CD4-positive, alpha-beta T cell treated with Interleukin-2 at 100 ng/mL for 4 hours (primary cell): ENCODE measurements at regions not wholly inside any gene's neighbourhood (a gene's known extent, or its start where the extent isn't known, plus 50 kb on each side); places are given as distances from the start of the nearest gene placed in this dataset.

Source experiments
- DNase-seq: peaks from one replicate; pipeline ENCODE4 v3.0.0-alpha.2; 2020; ENCODE audit warnings: low spot score

DNA sequence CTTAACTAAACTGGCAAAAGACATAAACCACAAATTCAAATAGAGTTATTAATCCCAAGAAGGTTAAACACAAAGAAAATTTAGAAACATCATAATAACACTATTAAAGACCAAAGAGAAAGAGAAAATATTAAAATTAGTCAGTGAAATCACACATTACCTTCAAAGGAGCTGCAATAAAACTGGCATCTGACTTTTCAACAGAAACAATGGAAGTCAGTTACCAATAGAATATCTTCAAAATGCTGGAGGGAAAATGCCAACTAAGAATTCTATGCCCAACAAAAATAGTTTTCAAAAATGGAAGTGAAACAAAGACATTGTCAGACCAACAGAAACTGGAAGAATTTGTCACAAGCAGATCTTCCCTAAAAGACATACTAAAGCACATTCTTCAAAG is 68.7 kb upstream of the RNF7 start:
- DNase-seq: no peak

- DNase-seq: no peak
These were observed 60.4 kb upstream of the RNF7 start for GRCh38 chr3:141677701-141678100.

- peak; percentile 6 for DNase-seq
These were observed 57.3 kb upstream of the RNF7 start for GRCh38 chr3:141680620-141681389.

- no peak for DNase-seq
These were observed 56.7 kb upstream of the RNF7 start for GRCh38 chr3:141681390-141681780.

DNA sequence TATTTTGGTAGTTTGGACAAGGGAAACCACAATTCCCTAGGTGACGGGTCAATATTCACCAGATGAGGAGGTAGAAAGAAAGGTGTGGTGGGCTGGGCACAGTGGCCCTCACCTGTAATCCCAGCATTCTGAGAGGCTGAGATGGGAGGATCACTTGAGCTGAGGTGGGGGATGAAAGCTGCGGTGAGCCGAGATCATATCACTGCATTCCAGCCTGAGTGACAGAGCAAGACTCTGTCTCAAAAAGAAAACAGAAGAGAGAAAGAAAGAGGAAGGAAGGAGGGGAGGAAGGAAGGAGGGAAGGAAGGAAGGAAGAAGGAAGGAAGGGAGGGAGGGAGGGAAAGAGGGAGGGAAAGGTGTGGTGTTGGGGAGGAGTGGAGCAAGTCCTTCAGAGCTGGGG is 56.1 kb upstream of the RNF7 start:
- no peak for DNase-seq

DNA sequence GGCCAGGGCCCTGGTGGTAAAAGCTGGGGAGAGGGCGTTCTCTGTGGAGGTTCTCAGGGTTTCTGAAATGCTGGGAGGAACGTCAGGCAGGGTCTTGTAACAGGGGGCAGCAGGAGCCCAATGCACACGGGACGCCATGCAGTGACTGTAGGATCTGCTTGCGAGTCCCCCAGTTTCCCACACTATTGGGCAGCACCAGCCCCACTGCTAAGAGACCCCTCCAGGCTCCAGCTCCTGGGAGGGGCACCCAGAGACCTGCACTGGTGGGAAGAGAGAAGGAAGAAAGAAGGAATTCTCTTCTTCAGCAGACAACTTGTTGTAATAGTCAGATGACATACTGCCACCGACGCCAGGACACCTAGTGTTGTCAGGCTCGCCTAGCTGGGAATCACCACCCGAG is 55.2 kb upstream of the RNF7 start:
- DNase-seq: no peak

DNA sequence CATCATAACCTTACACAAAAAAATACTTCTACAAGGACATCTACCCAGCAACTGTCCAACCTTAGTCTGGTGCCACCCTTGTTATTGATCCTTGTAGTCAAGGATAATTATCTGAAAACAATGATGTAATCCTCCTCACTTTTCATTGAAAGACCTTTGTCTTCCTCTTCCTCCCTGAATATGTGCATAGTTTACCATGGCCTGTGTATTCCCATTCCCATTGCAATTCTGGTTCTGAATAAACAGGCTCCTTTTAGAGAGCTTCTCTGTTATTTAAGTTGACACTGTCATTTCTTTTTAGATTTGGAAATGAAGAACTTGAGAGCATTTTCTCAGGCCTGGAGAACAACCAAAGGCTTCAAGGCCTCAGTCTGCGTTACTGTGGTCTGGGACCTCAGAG is 53.3 kb upstream of the RNF7 start:
- DNase-seq: no peak

DNA sequence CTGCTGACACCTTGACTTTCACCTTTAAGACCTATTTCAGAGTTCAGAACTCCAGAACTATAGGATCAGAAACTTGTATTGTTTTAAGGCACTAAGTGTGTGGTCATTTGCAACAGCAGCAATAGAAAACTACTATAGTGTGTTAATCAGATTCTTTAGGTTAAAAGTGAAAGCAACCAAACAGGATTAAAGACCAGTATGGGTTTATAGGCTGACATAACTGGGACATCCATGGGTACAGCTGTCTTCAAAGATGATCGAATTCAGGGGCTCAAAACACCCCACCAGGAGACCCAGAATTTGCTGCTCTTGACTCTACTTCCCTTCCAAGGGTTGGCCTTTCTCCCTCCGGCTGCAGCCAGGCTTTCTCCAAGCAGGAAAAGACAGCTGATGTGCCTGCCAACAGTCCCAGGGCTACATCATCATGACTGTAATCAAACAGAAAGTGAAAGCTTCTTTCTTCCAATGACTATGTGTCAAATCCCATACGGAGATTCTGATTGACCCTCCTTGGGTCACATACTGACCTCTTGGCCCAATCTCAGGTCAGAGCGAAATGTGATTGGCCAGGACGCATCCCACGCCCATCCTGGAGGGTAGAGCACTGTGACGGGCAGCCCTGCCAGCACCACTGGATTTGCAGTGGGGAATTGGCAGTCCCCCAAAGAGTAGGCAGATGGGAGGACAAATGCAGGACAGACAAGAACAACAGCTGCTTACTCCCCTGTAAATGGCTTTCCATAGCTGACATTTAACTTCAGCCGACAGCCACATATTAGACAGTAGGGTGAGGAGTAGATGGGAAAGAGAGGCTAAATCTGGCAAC is 51.4 kb upstream of the RNF7 start:
- peak; percentile 4 for DNase-seq
